Epithelial cell of proximal tubule (primary cell): ENCODE measurements at regions not wholly inside any gene's neighbourhood (a gene's known extent, or its start where the extent isn't known, plus 50 kb on each side); places are given as distances from the start of the nearest gene placed in this dataset.

Source experiments
- DNase-seq: peaks from one replicate; pipeline ENCODE4 v3.0.0-alpha.2; 2011; ENCODE audit warnings: low read depth
- H3K4me3 ChIP-seq: 2 replicates; pipeline ENCODE4 v1.5.1; 2011; ENCODE audit warnings: low read depth, mild to moderate bottlenecking, low read length
- CTCF ChIP-seq: conservative IDR thresholded peaks from 2 replicates; pipeline ENCODE4 v1.5.1; 2012; ENCODE audit warnings: low read depth, mild to moderate bottlenecking, low read length

GRCh38 chr10:121084675-121085070, 233.5 kb downstream of the WDR11 start:
- no peak for DNase-seq
- no peak for TF ChIP-seq CTCF
- H3K4me3 ChIP-seq = no peak overlapping the region

GRCh38 chr10:121085367-121085766, 234.2 kb downstream of the WDR11 start:
- TF ChIP-seq CTCF = no peak
- H3K4me3 ChIP-seq = no peak overlapping the region
- DNase-seq = no peak

GRCh38 chr10:121087129-121087528, 236.0 kb downstream of the WDR11 start:
- no peak for DNase-seq
- TF ChIP-seq CTCF = no peak
- H3K4me3 ChIP-seq = no peak overlapping the region

GRCh38 chr10:121087688-121088087, 236.5 kb downstream of the WDR11 start:
- no peak for TF ChIP-seq CTCF
- no peak overlapping the region for H3K4me3 ChIP-seq
- no peak for DNase-seq

GRCh38 chr10:121088524-121088923, 237.4 kb downstream of the WDR11 start:
- TF ChIP-seq CTCF = peak; percentile 47
- H3K4me3 ChIP-seq = no peak overlapping the region
- DNase-seq = no peak

GRCh38 chr10:121089434-121089833, 238.3 kb downstream of the WDR11 start:
- H3K4me3 ChIP-seq = no peak overlapping the region
- TF ChIP-seq CTCF = no peak
- no peak for DNase-seq

- no peak overlapping the region for H3K4me3 ChIP-seq
- DNase-seq = peak; percentile 74
- TF ChIP-seq CTCF = no peak
Measured at GRCh38 chr10:121091961-121092719, 241.0 kb downstream of the WDR11 start.
